ENCODE measurements at regions not wholly inside any gene's neighbourhood (a gene's known extent, or its start where the extent isn't known, plus 50 kb on each side); places are given as distances from the start of the nearest gene placed in this dataset.

DNA sequence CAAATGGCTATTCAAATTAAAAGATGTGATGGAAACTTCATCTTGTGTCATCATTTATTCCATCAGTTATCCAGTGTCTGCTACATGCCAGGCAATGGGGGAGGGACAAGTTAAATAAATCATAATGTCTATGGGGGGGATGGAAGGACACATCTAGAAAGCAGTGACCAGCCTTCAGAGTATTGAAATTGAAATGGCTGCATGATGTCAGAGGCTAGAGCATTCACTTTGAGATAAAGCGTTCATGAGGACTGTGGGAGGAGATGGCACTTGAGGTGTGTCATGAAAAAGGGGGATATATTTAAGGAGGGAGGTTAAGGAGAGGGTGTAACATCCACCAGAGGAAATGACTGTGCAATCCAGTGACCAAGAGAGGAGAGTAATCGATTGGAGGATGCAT lies 50.6 kb downstream of the SLIT2 start:
- no peak overlapping the region for H4K5ac ChIP-seq (ENCODE audit: low read depth, low read length)
- ChIA-PET POLR2A (ENCODE audit: unreplicated experiment) (no interaction called here), CTCF (no interaction called here)
- H3K79me1 ChIP-seq (ENCODE audit: low read depth in 1 of 2, low read length in 2 of 2) = no peaks in the 10 kb centered on the region
- DNase-seq = no peak
- H2BK5ac ChIP-seq (ENCODE audit: low read depth, low read length, poor library complexity, severe bottlenecking) = no peak overlapping the region
- no peak overlapping the region for H4K8ac ChIP-seq (ENCODE audit: low read depth in 2 of 2, low read length in 2 of 2)
- intact Hi-C loops (cut with micrococcal nuclease) = loop anchor here (10.0 kb wide), 1 partner anchor 1618 kb away; no protein-coding TSS in a partner anchor
- no peaks in the 10 kb centered on the region for H4K20me1 ChIP-seq (ENCODE audit: insufficient read depth, low read length)
- BruUV-seq (replicated peaks) = no TSS peak
- H2BK15ac ChIP-seq (ENCODE audit: low read depth, low read length) = no peak overlapping the region
- H3K23ac ChIP-seq (ENCODE audit: low read depth, low read length) = no peak overlapping the region
- H2AK5ac ChIP-seq (ENCODE audit: low read depth, low read length) = no peak overlapping the region
- H4K91ac ChIP-seq (ENCODE audit: insufficient read depth, low read depth, low read length) = no peak overlapping the region
- no peaks in the 10 kb centered on the region for H3K36me3 ChIP-seq (ENCODE audit: control insufficient read depth, insufficient read depth, low read length)
- H3K4ac ChIP-seq (ENCODE audit: low read depth, low read length) = no peak overlapping the region
- in situ Hi-C loops (cut with MboI; ENCODE audit: low sequenced_read_pairs) = loop anchor here (10.0 kb wide), 2 partner anchors 122 to 382 kb away; no protein-coding TSS in a partner anchor
- no peaks in the 10 kb centered on the region for H3K9me1 ChIP-seq (ENCODE audit: insufficient read depth, low read length)
- H2BK20ac ChIP-seq (ENCODE audit: low read depth, low read length) = no peak overlapping the region
- 100% methylated on average over 1 of the region's 2 CpGs; no CpG with 5 or more reads in 1 of the 2 experiments for WGBS, 2 experiments (ENCODE audit: extremely low coverage in 2 of 2, insufficient read length in 1 of 2)
- H3K14ac ChIP-seq (replicated peaks; ENCODE audit: low read depth, low read length) = no peak overlapping the region
- no peak overlapping the region for H3K4me2 ChIP-seq (ENCODE audit: low read depth, low read length)
- ATAC-seq (ENCODE audit: low read depth) = no peak
- H3K18ac ChIP-seq (ENCODE audit: low read depth, low read length) = no peak overlapping the region
- H2AK9ac ChIP-seq (replicated peaks; ENCODE audit: low read depth, low read length, poor library complexity) = no peak overlapping the region
- H3K56ac ChIP-seq (ENCODE audit: extremely low read depth, insufficient read depth, low read length) = no peak overlapping the region
- dilution Hi-C loops (cut with HindIII; ENCODE audit: low sequenced_read_pairs, unreplicated experiment) = no loop called here
- H2BK120ac ChIP-seq (ENCODE audit: low read depth, low read length) = no peak overlapping the region
- no peak overlapping the region for H3K4me3 ChIP-seq (ENCODE audit: insufficient read depth, low read depth, low read length)
- no peak overlapping the region for H3K9ac ChIP-seq (ENCODE audit: low read depth, low read length)
- no peaks in the 10 kb centered on the region for H3K27me3 ChIP-seq (ENCODE audit: control insufficient read depth, insufficient read depth, low read length)
- H3K9me3 ChIP-seq (ENCODE audit: control insufficient read depth, insufficient read depth, low read length) = no peaks in the 10 kb centered on the region
- H3K27ac ChIP-seq (ENCODE audit: insufficient read depth, low read length) = no peak overlapping the region
- TF ChIP-seq, protein P1, sequence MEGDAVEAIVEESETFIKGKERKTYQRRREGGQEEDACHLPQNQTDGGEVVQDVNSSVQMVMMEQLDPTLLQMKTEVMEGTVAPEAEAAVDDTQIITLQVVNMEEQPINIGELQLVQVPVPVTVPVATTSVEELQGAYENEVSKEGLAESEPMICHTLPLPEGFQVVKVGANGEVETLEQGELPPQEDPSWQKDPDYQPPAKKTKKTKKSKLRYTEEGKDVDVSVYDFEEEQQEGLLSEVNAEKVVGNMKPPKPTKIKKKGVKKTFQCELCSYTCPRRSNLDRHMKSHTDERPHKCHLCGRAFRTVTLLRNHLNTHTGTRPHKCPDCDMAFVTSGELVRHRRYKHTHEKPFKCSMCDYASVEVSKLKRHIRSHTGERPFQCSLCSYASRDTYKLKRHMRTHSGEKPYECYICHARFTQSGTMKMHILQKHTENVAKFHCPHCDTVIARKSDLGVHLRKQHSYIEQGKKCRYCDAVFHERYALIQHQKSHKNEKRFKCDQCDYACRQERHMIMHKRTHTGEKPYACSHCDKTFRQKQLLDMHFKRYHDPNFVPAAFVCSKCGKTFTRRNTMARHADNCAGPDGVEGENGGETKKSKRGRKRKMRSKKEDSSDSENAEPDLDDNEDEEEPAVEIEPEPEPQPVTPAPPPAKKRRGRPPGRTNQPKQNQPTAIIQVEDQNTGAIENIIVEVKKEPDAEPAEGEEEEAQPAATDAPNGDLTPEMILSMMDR (conservative IDR thresholded peaks at IDR 0.05; ENCODE audit: low read depth, low read length) = no peak
- TF ChIP-seq RFX5 (IDR thresholded peaks at IDR 0.05; ENCODE audit: low read depth, low read length) (no peak), CEBPB (IDR thresholded peaks at IDR 0.05; ENCODE audit: low read depth, low read length) (no peak), RCOR1 (IDR thresholded peaks at IDR 0.05; ENCODE audit: insufficient replicate concordance, low read length) (no peak), NFE2L2 (IDR thresholded peaks at IDR 0.05; ENCODE audit: low read depth, low read length) (no peak), BHLHE40 (IDR thresholded peaks at IDR 0.05; ENCODE audit: low read depth, low read length) (no peak), SMC3 (IDR thresholded peaks at IDR 0.05; ENCODE audit: low read depth, low read length) (no peak), MXI1 (IDR thresholded peaks at IDR 0.05; ENCODE audit: borderline replicate concordance, low read depth, low read length) (no peak), FOS (IDR thresholded peaks at IDR 0.05; ENCODE audit: low read depth, low read length) (no peak), CHD1 (IDR thresholded peaks at IDR 0.05; ENCODE audit: low read depth, low read length) (no peak), POLR2A (IDR thresholded peaks at IDR 0.05; ENCODE audit: low read depth, low read length) (no peak), RAD21 (IDR thresholded peaks at IDR 0.05; ENCODE audit: low read length) (no peak), MAZ (IDR thresholded peaks at IDR 0.05; ENCODE audit: borderline replicate concordance, low read depth, low read length) (no peak), MAFK (IDR thresholded peaks at IDR 0.05; ENCODE audit: low read depth, low read length) (no peak)
- TF ChIP-seq, protein P2, sequence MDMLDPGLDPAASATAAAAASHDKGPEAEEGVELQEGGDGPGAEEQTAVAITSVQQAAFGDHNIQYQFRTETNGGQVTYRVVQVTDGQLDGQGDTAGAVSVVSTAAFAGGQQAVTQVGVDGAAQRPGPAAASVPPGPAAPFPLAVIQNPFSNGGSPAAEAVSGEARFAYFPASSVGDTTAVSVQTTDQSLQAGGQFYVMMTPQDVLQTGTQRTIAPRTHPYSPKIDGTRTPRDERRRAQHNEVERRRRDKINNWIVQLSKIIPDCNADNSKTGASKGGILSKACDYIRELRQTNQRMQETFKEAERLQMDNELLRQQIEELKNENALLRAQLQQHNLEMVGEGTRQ (IDR thresholded peaks at IDR 0.05; ENCODE audit: low read depth, low read length) = no peak
- TF ChIP-seq, protein P3, sequence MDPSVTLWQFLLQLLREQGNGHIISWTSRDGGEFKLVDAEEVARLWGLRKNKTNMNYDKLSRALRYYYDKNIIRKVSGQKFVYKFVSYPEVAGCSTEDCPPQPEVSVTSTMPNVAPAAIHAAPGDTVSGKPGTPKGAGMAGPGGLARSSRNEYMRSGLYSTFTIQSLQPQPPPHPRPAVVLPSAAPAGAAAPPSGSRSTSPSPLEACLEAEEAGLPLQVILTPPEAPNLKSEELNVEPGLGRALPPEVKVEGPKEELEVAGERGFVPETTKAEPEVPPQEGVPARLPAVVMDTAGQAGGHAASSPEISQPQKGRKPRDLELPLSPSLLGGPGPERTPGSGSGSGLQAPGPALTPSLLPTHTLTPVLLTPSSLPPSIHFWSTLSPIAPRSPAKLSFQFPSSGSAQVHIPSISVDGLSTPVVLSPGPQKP (IDR thresholded peaks at IDR 0.05; ENCODE audit: borderline replicate concordance, low read depth, low read length) = no peak
- no peak overlapping the region for H2AFZ ChIP-seq (replicated peaks; ENCODE audit: low read length, poor library complexity)
- no peaks in the 10 kb centered on the region for H3K4me1 ChIP-seq (ENCODE audit: control insufficient read depth, insufficient read depth, low read length)
